Common myeloid progenitor, CD34-positive (primary cell): ENCODE measurements at regions not wholly inside any gene's neighbourhood (a gene's known extent, or its start where the extent isn't known, plus 50 kb on each side); places are given as distances from the start of the nearest gene placed in this dataset.

Source experiments
- CTCF ChIA-PET: fragments of 350-600 bp; sonication (Branson Sonifier 250); formaldehyde crosslinking; loops from one replicate; lab custom pipeline; 2021; ENCODE audit warnings: antibody characterized with exemption; lab: Charles Lee
- POLR2A ChIA-PET: fragments of 350-600 bp; sonication (Branson Sonifier 250); formaldehyde crosslinking; loops from one replicate; lab custom pipeline; 2021; ENCODE audit warnings: antibody characterized with exemption; lab: Charles Lee
- DNase-seq, 3 donors: peaks; one replicate each; pipeline versions ENCODE4 v3.0.0 to v3.0.0-alpha.2; 2013
- H3K27ac ChIP-seq, 2 experiments: 1 replicate in 1 of 2; 2 replicates in 1 of 2; pipeline ENCODE4 v1.7.0; 2013; ENCODE audit warnings: inconsistent platforms in 2 of 2, low read length in 2 of 2, mild to moderate bottlenecking in 2 of 2, low read depth in 1 of 2, moderate library complexity in 1 of 2; ENCODE audit not compliant: severe bottlenecking in 2 of 2, insufficient read depth in 1 of 2, poor library complexity in 1 of 2
- H3K27me3 ChIP-seq, 5 experiments: replicated peaks in 2 of 5; 1 replicate in 3 of 5; 2 replicates in 2 of 5; pipeline versions ENCODE4 v1.6.1 to v1.7.0; 2013; ENCODE audit warnings: low read length in 4 of 5, mild to moderate bottlenecking in 2 of 5, moderate library complexity in 2 of 5, inconsistent platforms in 1 of 5; ENCODE audit not compliant: insufficient read depth in 5 of 5, control insufficient read depth in 4 of 5
- H3K36me3 ChIP-seq, 4 experiments: 1 replicate in 2 of 4; 2 replicates in 2 of 4; pipeline versions ENCODE4 v1.6.1 to v1.7.0; 2013; ENCODE audit warnings: low read length in 3 of 4, control low read depth in 1 of 4, mild to moderate bottlenecking in 1 of 4; ENCODE audit not compliant: control insufficient read depth in 4 of 4, insufficient read depth in 4 of 4
- H3K4me1 ChIP-seq, 4 experiments: 1 replicate in 3 of 4; 2 replicates in 1 of 4; pipeline versions ENCODE4 v1.6.1 to v1.7.1; 2013; ENCODE audit warnings: low read length in 3 of 4, mild to moderate bottlenecking in 3 of 4, control low read depth in 1 of 4, inconsistent platforms in 1 of 4, moderate library complexity in 1 of 4; ENCODE audit not compliant: control insufficient read depth in 4 of 4, insufficient read depth in 4 of 4; ENCODE audit errors: control extremely low read depth in 1 of 4
- H3K4me3 ChIP-seq, 7 experiments: 1 replicate in 4 of 7; 2 replicates in 3 of 7; pipeline versions ENCODE4 v1.5.1 to v1.7.0; 2013; ENCODE audit warnings: mild to moderate bottlenecking in 7 of 7, low read length in 6 of 7, moderate library complexity in 6 of 7, inconsistent platforms in 2 of 7, low read depth in 2 of 7, control low read depth in 1 of 7; ENCODE audit not compliant: insufficient read depth in 4 of 7, control insufficient read depth in 1 of 7; ENCODE audit errors: extremely low read depth in 1 of 7
- H3K9me3 ChIP-seq, 5 experiments: 1 replicate in 4 of 5; 2 replicates in 1 of 5; pipeline versions ENCODE4 v1.6.1 to v1.7.1; 2013; ENCODE audit warnings: low read length in 4 of 5, mild to moderate bottlenecking in 2 of 5, inconsistent platforms in 1 of 5, low read depth in 1 of 5, moderate library complexity in 1 of 5; ENCODE audit not compliant: control insufficient read depth in 4 of 5, insufficient read depth in 2 of 5; ENCODE audit errors: control extremely low read depth in 1 of 5
- WGBS: methylation state at CpG from one replicate; pipeline ENCODE4 v1.1.5; 2013; ENCODE audit not compliant: insufficient coverage; 5-methylcytosine and 5-hydroxymethylcytosine counted together

DNA sequence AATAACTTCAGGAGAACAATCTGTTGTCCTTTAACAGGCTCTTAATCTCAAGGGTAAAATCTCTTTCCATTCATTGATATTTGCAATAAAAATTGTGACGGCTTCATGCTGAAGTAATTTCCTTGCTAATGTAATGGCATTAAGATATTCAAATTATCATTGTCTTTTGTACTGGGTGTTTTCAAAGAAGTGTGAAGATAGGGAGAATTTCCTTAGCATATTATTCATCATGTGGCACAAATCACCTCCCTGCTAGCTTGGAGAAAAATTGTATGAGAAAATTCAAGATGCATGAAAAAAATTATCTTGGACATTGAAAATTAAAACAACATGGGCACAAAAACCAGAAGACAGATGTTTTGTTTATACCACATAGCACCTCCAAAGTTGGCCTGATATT is 63.6 kb upstream of the ARID2 start:
- Histone ChIP-seq H3K4me3 (no peak overlapping the region), H3K27ac (no peak overlapping the region), H3K27me3 (no peaks in the 10 kb centered on the region), H3K9me3 (no peaks in the 10 kb centered on the region), H3K4me1 (peaks cover 13 to 36% (median 24%) of the 10 kb centered on the region in 4 experiments), H3K36me3 (no peaks in the 10 kb centered on the region)
- POLR2A ChIA-PET = no interaction called here
- DNase-seq = no peak
- WGBS = no CpG with 5 or more reads among the region's 1 CpG
- CTCF ChIA-PET = no interaction called here

DNA sequence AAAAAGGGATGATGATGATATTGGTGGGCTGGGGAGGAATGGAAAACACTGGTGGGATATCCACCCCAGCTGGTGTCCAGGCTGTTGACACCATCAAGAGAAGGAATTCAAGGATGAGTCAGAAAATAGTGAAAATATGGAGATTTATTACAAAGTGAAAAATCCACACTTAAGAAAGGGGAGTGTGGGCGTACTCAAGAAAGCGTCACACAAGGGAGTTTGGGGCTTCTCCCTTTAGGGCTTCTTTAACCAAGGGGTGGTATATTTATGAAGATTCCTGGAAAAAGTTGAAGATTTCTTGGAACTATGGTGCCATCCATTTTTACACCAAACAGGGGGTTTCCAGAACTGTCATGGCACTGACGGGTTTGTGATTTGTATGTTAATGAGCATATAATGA is 63.1 kb upstream of the ARID2 start:
- Histone ChIP-seq H3K27me3 (no peaks in the 10 kb centered on the region), H3K4me1 (peaks cover 15 to 40% (median 26%) of the 10 kb centered on the region in 4 experiments), H3K27ac (no peak overlapping the region), H3K9me3 (no peaks in the 10 kb centered on the region), H3K4me3 (no peak overlapping the region), H3K36me3 (no peaks in the 10 kb centered on the region)
- CTCF ChIA-PET = no interaction called here
- DNase-seq = no peak
- POLR2A ChIA-PET = no interaction called here
- 100% methylated on average over 2 of the region's 3 CpGs for WGBS

DNA sequence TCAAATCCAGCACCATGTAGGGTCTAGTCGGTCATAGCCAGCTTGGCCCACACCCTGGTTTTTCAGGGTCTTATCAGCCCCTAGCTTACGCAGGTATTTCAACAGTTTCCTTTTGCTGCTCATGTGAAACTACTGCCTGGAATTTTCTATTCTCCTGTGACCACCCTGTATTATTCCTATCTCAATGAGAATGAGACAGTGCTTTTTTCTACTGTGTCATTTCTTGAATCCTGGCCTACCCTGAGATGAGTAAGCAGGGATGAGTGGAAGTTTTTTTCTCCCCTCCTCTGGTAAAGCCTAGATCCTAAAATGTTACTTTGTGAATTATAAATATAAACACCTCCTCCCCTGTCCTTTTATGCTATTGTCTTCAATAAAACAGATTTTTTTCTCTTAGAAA is 62.7 kb upstream of the ARID2 start:
- H3K27me3 ChIP-seq = no peaks in the 10 kb centered on the region
- no peak overlapping the region for H3K4me3 ChIP-seq
- peaks cover 15 to 41% (median 26%) of the 10 kb centered on the region in 4 experiments for H3K4me1 ChIP-seq
- H3K9me3 ChIP-seq = no peaks in the 10 kb centered on the region
- DNase-seq = no peak
- no peak overlapping the region for H3K27ac ChIP-seq
- ChIA-PET CTCF (no interaction called here), POLR2A (no interaction called here)
- H3K36me3 ChIP-seq = no peaks in the 10 kb centered on the region
- WGBS = 94% methylated on average over 2 of the region's 2 CpGs

DNA sequence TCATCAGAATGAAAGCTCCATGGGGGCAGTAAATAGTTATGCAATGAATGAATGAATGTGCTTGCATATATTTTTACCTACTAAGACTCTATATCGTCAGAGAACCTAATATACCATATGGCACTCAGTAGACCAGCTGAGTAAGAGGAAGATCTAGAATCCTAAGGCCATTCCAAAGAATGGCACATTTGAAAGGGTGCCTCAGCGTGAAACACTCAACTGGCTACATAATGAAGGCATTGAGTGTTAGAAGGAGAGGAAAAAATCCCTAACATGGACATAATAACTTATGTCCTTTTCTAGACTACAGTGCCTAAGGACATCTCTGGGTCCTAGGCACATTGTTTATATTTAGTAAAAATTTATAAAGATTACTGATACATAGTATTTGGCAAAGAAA is 61.7 kb upstream of the ARID2 start:
- Histone ChIP-seq H3K27ac (no peak overlapping the region), H3K4me1 (peaks cover 15 to 41% (median 26%) of the 10 kb centered on the region in 4 experiments), H3K36me3 (no peaks in the 10 kb centered on the region), H3K9me3 (no peaks in the 10 kb centered on the region), H3K4me3 (no peak overlapping the region), H3K27me3 (no peaks in the 10 kb centered on the region)
- ChIA-PET CTCF (interaction anchor here (2.1 kb wide), 1 partner anchor 55 kb away, joined by 5 read pairs; no protein-coding TSS in a partner anchor), POLR2A (no interaction called here)
- no peak for DNase-seq
- WGBS = no CpG with 5 or more reads among the region's 2 CpGs

DNA sequence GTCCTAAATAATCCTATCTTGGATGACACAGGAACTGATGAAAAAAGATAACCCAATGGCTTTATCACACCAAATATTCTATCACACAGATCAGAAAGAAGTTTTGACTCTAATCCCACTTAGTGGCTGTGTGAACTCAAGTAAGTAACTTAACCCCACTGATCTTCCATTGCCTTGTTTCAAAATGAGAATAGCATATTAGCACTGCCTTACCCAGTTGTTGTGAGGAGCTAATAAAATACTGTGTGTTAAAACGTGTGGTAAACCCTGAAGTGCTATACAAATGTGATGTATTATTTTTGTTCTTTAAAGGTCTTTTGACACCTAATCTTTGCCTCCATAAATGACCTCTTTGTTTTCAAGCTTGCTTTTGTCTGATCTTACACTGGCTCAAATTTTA is 60.9 kb upstream of the ARID2 start:
- Histone ChIP-seq H3K4me1 (peaks cover 15 to 34% (median 23%) of the 10 kb centered on the region in 4 experiments), H3K4me3 (peak overlapping the region in 5 of 7 experiments; percentile 29 to 62 (median 46)), H3K27me3 (no peaks in the 10 kb centered on the region), H3K9me3 (no peaks in the 10 kb centered on the region), H3K36me3 (no peaks in the 10 kb centered on the region), H3K27ac (peak overlapping the region in 1 of 2 experiments; percentile 46)
- DNase-seq = no peak
- ChIA-PET CTCF (interaction anchor here (2.1 to 2.4 kb wide), 3 partner anchors 54 to 125 kb away, joined by 5 to 9 read pairs (median 6); no protein-coding TSS in a partner anchor), POLR2A (interaction anchor here (0.6 kb wide), 1 partner anchor 123 kb away, joined by 3 read pairs; no protein-coding TSS in a partner anchor)
- WGBS = no CpG with 5 or more reads among the region's 1 CpG

DNA sequence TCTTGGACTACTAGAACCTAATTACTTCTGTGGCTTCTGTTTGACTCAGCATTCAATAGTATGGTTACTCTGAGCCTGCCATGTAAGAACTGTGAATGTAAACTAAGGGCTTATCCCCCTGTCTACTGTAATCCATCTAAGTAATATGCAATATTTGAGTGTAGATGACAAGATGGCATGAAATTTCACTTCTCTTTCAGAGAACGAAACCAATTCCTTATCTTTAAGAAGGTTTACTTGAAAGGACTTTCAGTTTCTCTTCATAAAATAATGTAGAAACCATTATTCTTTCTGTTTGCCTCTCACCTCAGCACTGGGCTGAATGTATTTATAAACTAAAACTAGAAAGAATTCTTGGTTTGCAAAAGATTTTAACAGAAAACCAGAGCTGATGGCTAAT is 60.4 kb upstream of the ARID2 start:
- no CpG with 5 or more reads among the region's 1 CpG for WGBS
- ChIA-PET CTCF (interaction anchor here (0.6 to 2.4 kb wide), 6 partner anchors 8 to 125 kb away, joined by 3 to 9 read pairs (median 4); no protein-coding TSS in a partner anchor), POLR2A (no interaction called here)
- Histone ChIP-seq H3K27me3 (no peaks in the 10 kb centered on the region), H3K36me3 (no peaks in the 10 kb centered on the region), H3K27ac (peak overlapping the region in 1 of 2 experiments; percentile 46), H3K4me1 (peaks cover 15 to 30% (median 22%) of the 10 kb centered on the region in 4 experiments), H3K9me3 (no peaks in the 10 kb centered on the region), H3K4me3 (peak overlapping the region in 5 of 7 experiments; percentile 29 to 62 (median 46))
- peak; percentile 36 to 80 (median 72) for DNase-seq

DNA sequence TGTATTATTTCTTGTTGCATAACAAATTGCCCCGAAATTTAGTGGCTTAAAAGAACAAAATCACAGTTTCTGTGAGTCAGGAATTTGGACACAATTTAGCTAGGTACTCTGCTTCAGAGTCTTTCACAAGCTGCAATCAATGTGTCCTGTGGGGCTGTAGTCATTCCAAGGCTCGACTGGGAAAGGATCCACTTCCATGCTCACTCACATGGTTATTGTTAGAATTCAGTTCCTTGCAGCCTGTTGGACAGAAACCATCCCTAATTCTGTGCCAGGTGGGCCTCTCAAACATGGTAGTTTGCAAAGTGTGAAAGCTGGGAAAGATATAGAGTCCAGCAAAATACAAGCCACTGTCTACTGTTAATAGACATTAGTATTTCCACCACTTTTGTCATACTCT is 59.7 kb upstream of the ARID2 start:
- Histone ChIP-seq H3K36me3 (no peaks in the 10 kb centered on the region), H3K4me3 (peak overlapping the region in 2 of 7 experiments; percentile 1 to 12), H3K27me3 (no peaks in the 10 kb centered on the region), H3K27ac (no peak overlapping the region), H3K9me3 (no peaks in the 10 kb centered on the region), H3K4me1 (peaks cover 15 to 30% (median 22%) of the 10 kb centered on the region in 4 experiments)
- ChIA-PET POLR2A (interaction anchor here (0.7 to 1.7 kb wide), 2 partner anchors 57 to 59 kb away, joined by 4 read pairs; no protein-coding TSS in a partner anchor), CTCF (interaction anchor here (0.6 to 2.4 kb wide), 7 partner anchors 9 to 126 kb away, joined by 3 to 9 read pairs (median 3); no protein-coding TSS in a partner anchor)
- DNase-seq = no peak
- WGBS = 100% methylated on average over 1 of the region's 2 CpGs
